Activated CD4-positive, alpha-beta T cell treated with anti-CD3 and anti-CD28 coated beads, Interleukin-2, amount 10 ng/mL, durations not matched to agents 24 days and 14 days (primary cell): ENCODE measurements at regions not wholly inside any gene's neighbourhood (a gene's known extent, or its start where the extent isn't known, plus 50 kb on each side); places are given as distances from the start of the nearest gene placed in this dataset.
"Not testable (repeated sequence)": the region's sequence is repeated elsewhere in the genome, so short reads cannot be mapped to it uniquely, and the experiment has no call there.

Experiments
- DNase-seq: peaks from one replicate; pipeline ENCODE4 v3.0.0; 2022
- H3K27ac Mint-ChIP-seq: one replicate; pipeline ENCODE4 v1.8.0; 2022; ENCODE audit warnings: mild to moderate bottlenecking, mixed read lengths
- H3K27me3 Mint-ChIP-seq: one replicate; pipeline ENCODE4 v1.8.0; 2022; ENCODE audit warnings: mixed read lengths
- H3K36me3 Mint-ChIP-seq: one replicate; pipeline ENCODE4 v1.8.0; 2022; ENCODE audit warnings: low read depth, mild to moderate bottlenecking, mixed read lengths
- H3K4me1 Mint-ChIP-seq: one replicate; pipeline ENCODE4 v1.8.0; 2021; ENCODE audit warnings: mixed read lengths
- H3K4me3 Mint-ChIP-seq: one replicate; pipeline ENCODE4 v1.8.0; 2022; ENCODE audit warnings: mild to moderate bottlenecking, moderate library complexity, mixed read lengths
- H3K9me3 Mint-ChIP-seq: one replicate; pipeline ENCODE4 v1.8.0; 2021; ENCODE audit warnings: mixed read lengths
- intact Hi-C: fragments of 100-400 bp; cut with micrococcal nuclease; formaldehyde crosslinking; loops from one replicate; pipeline ENCODE4 v1.15.1; 2023

DNA sequence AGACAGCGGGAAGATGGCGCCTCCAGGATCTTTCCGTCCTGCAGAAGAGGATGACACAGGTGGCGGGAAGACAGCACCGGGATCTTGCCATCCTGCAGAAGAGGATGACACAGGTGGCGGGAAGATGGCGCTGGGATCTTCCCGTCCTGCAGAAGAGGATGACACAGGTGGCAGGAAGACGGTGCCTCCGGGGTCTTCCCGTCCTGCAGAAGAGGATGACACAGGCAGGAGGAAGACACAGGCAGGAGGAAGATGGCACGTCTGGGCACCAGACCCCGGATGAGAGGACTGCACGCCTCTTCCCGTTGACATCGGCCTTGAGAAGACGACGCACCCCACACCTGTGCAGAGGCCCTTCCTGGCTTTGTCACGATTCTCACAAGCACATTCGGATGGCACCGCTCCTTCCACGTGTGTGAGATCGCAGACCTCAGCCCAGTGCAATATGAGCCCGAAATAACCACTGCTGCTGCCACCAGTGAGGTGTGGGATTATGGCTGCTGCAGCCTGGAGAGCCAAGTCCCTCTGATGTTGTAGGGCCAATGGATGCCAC lies 79.4 kb upstream of the SNTG2 start:
- Mint-ChIP-seq H3K36me3 (no peaks in the 10 kb centered on the region), H3K9me3 (no peaks in the 10 kb centered on the region), H3K4me3 (no peak overlapping the region), H3K27ac (no peak overlapping the region), H3K27me3 (no peaks in the 10 kb centered on the region), H3K4me1 (no peaks in the 10 kb centered on the region)
- DNase-seq, result no peak
- intact Hi-C loops, result no loop called here

DNA sequence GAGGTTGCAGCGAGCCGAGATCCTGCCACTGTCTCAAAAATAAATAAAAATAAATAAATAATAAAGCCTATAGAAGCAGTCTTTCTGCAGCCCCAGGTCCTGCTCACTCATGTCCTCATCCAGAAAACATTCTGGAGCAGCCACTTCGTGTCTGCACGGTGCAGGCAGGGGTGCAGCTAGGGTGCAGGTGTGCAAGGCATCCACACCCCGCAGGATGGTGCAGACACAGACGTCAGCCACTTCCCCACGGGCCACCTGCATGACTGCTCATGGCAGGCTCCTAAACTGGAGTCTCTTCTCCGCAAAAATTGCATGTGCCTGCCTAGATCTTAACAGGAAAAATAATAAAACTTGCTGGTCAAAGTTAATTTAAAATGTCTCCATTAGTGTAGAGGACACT lies 80.2 kb upstream of the SNTG2 start:
- Mint-ChIP-seq H3K4me3 (no peak overlapping the region), H3K27me3 (no peaks in the 10 kb centered on the region), H3K36me3 (no peaks in the 10 kb centered on the region), H3K27ac (no peak overlapping the region), H3K4me1 (no peaks in the 10 kb centered on the region), H3K9me3 (no peaks in the 10 kb centered on the region)
- DNase-seq, result no peak
- intact Hi-C loops, result no loop called here

DNA sequence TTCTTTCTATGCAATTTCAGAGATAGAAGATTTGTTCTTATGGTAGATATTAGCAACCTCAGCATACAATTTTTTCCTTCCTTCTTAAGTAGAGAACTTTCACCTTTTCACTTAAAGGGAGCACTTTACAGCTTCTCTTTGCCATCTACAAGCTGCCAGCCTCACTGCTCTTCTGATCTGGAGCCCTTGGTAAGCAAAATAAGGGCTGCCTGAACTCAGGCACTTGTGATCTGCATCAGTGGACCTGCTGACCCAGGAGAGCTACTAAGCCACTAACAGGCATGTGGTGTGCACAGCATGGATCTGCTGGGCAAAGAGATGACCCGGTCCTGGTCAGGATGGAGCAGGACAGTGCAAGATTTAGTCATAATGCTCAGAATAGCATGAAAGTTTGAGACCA lies 80.8 kb upstream of the SNTG2 start:
- DNase-seq, result no peak
- intact Hi-C loops, result no loop called here
- Mint-ChIP-seq H3K4me3 (no peak overlapping the region), H3K36me3 (no peaks in the 10 kb centered on the region), H3K9me3 (no peaks in the 10 kb centered on the region), H3K27ac (no peak overlapping the region), H3K4me1 (no peaks in the 10 kb centered on the region), H3K27me3 (no peaks in the 10 kb centered on the region)

DNA sequence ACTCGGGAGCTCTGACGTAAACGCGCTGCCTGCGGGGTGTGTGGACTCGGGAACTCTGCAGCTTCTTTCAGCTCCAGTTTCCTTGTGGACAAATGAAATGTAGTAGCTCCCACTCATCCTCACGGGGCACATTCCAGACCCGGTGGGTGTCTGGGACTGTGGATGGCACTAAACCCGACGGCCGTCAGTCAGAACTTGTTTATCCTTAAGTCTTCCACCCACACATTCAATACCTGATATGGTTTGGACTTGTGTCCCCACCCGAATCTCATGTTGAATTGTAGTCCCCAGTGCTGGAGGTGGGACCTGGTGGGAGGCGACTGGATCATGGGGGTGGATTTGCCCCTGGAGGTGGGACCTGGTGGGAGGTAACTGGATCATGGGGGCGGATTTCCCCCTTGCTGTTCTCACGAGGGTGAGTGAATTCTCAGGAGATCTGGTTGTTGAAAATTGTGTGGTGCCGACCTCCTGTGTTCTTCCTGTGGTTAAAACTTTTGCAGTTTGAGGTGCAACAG lies 81.2 kb upstream of the SNTG2 start:
- H3K9me3 Mint-ChIP-seq, result no peaks in the 10 kb centered on the region
- no peaks in the 10 kb centered on the region for H3K4me1 Mint-ChIP-seq
- intact Hi-C loops, result no loop called here
- DNase-seq, result no peak
- H3K27ac Mint-ChIP-seq, result no peak overlapping the region
- no peaks in the 10 kb centered on the region for H3K27me3 Mint-ChIP-seq
- H3K4me3 Mint-ChIP-seq, result no peak overlapping the region
- no peaks in the 10 kb centered on the region for H3K36me3 Mint-ChIP-seq

DNA sequence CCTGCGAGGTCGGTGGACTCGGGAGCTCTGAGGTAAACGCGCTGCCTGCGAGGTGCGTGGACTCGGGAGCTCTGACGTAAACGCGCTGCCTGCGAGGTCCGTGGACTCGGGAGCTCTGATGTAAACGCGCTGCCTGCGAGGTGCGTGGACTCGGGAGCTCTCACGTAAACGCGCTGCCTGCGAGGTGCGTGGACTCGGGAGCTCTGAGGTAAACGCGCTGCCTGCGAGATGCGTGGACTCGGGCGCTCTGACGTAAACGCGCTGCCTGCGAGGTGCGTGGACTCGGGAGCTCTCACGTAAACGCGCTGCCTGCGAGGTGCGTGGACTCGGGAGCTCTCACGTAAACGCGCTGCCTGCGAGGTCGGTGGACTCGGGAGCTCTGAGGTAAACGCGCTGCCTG lies 81.8 kb upstream of the SNTG2 start:
- H3K36me3 Mint-ChIP-seq, H3K27me3 Mint-ChIP-seq, intact Hi-C loops, H3K4me3 Mint-ChIP-seq, H3K27ac Mint-ChIP-seq, H3K4me1 Mint-ChIP-seq, DNase-seq, H3K9me3 Mint-ChIP-seq: not testable (repeated sequence)

DNA sequence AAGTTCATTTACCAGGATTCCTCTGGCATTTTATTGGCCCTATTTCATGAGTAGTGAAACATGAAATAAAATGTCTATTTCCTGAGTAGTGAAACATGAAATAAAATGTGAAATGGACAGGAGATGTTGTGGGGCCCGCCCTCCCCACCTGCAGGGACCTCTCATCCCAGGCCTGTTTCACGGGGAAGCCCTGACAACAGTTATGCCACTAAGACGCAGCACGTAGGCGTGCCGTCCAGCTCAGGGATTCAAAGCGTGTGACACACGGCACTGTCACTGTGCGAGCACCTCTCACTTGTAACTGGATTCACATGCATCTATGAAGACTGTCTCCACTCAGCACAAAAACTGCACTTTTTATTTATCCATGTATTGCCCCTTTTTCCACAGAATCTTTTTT lies 83.4 kb upstream of the SNTG2 start:
- Mint-ChIP-seq H3K27me3 (no peaks in the 10 kb centered on the region), H3K36me3 (no peaks in the 10 kb centered on the region), H3K4me1 (no peaks in the 10 kb centered on the region), H3K9me3 (no peaks in the 10 kb centered on the region), H3K4me3 (no peak overlapping the region), H3K27ac (no peak overlapping the region)
- intact Hi-C loops, result no loop called here
- DNase-seq, result no peak

DNA sequence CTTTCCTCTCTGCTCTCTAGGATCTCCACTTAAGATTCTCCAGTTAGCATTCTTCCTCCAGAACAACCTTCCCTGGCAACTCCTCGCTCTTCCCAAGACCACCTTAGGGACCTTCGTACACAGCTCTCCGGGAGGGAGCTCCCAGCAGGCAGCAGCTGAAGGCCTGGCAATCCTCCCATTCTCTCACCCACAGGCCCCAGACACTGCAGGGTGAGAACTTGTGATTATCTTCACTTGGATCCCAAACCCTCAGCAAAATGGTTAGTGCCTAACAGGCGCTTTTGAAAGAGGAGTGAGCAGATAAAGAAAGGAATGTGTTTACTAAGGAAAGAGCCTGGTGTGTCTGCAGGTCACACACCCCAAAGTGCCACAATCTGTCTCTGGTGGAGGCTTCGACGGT lies 83.8 kb upstream of the SNTG2 start:
- H3K27ac Mint-ChIP-seq, result no peak overlapping the region
- intact Hi-C loops, result no loop called here
- no peak overlapping the region for H3K4me3 Mint-ChIP-seq
- no peaks in the 10 kb centered on the region for H3K4me1 Mint-ChIP-seq
- no peaks in the 10 kb centered on the region for H3K36me3 Mint-ChIP-seq
- no peaks in the 10 kb centered on the region for H3K27me3 Mint-ChIP-seq
- no peaks in the 10 kb centered on the region for H3K9me3 Mint-ChIP-seq
- DNase-seq, result no peak

DNA sequence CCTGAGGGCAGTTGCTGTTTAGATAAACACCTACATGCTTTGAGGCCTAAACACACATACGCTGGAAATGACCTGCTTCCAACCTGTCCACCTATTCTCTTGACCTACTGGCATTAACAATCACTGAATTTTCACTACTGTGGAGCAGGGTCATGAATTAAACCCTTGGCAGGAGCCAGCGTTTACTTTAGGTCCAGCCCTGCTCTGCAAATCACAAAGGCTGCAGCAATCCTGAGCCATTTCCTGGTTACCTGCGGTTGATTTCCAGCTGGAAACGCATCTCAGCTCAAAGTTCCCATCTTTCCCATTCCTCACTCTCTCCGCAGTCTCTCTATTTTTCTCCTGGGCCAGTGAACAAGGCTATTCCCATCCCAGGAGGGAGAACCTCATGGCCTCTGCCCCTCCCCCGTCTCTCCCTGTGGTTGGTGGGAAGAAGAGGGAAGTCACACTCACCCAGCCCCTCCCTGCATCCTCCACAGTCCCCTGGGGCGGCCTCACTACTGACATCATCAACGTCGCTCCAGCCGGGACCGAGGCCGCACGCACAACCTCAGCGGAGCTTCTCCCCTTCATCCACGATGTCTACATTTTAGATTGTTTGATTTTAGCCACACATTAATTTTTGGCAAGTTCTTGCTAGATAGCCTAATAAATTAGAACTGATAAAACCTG lies 84.5 kb upstream of the SNTG2 start:
- H3K27ac Mint-ChIP-seq, result no peak overlapping the region
- no peaks in the 10 kb centered on the region for H3K27me3 Mint-ChIP-seq

DNA sequence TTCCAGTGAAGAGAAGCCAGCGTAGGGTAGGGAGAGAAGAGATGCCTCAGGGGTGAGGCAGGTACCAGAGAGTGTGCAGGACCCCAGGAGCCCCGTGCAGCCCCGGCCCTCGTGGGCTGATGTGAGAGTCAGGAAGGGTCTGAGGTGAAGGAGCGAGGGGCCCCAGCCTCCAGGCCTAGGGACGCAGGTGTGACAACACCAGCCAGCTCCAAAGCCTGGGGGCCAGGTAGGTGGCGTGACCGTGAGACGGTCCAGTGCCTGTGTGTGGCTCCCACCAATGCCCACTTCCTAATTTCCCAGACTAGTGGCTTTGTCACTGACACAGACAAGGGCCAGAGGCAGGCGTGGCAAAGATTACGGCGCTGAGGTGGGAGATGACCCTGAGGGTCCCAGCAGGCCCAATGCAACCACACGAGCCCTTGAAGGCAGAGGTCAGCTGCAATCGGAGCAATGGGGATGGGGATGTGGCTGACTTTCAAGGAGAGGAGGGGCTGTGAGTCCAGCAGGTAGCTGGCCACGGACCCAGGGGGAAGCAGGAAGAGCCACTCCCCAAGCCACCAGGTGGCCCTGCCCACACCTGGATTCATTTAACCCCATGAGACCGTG lies 86.0 kb upstream of the SNTG2 start:
- Mint-ChIP-seq H3K36me3 (no peaks in the 10 kb centered on the region), H3K9me3 (no peaks in the 10 kb centered on the region), H3K27me3 (no peaks in the 10 kb centered on the region), H3K27ac (no peak overlapping the region), H3K4me3 (no peak overlapping the region), H3K4me1 (no peaks in the 10 kb centered on the region)
- intact Hi-C loops, result no loop called here
- no peak for DNase-seq

More for the DNA sequence above, 84.5 kb upstream of the SNTG2 start:
- no peaks in the 10 kb centered on the region for H3K9me3 Mint-ChIP-seq
- no peak for DNase-seq
- no peaks in the 10 kb centered on the region for H3K4me1 Mint-ChIP-seq
- H3K36me3 Mint-ChIP-seq, result no peaks in the 10 kb centered on the region
- no peak overlapping the region for H3K4me3 Mint-ChIP-seq
- intact Hi-C loops, result no loop called here

DNA sequence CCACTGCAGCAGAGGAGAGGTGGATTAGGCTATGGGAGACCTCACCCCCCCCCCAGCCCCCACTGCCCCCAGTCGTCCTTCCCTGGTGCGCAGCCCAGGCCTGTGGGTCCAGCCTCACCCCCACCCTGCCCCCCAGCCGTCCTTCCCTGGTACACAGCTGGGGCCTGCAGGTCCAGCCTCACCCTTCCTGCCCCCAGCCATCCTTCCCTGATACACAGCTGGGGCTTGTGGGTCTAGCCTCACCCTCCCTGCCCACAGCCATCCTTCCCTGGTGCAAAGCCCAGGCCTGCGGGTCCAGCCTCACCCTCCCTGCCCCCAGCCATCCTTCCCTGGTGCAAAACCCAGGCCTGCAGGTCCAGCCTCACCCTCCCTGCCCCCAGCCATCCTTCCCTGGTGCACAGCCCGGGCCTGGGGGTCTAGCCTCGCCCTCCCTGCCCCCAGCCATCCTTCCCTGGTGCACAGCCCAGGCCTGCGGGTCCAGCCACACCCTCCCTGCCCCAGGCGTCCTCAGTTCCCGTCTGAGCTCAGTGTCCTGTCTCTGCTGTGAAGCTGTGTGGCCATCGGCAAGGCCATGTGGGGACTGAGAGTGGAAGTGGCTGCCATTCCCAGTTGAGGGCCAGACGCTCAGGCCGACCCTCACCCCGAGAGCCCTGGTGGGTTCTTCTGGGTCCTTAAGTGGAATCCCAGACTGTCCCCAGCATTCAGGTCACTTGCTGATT lies 86.8 kb upstream of the SNTG2 start:
- Mint-ChIP-seq H3K4me3 (no peak overlapping the region), H3K4me1 (no peaks in the 10 kb centered on the region), H3K27ac (no peak overlapping the region), H3K9me3 (no peaks in the 10 kb centered on the region), H3K36me3 (no peaks in the 10 kb centered on the region), H3K27me3 (no peaks in the 10 kb centered on the region)
- DNase-seq, result no peak
- intact Hi-C loops, result no loop called here

DNA sequence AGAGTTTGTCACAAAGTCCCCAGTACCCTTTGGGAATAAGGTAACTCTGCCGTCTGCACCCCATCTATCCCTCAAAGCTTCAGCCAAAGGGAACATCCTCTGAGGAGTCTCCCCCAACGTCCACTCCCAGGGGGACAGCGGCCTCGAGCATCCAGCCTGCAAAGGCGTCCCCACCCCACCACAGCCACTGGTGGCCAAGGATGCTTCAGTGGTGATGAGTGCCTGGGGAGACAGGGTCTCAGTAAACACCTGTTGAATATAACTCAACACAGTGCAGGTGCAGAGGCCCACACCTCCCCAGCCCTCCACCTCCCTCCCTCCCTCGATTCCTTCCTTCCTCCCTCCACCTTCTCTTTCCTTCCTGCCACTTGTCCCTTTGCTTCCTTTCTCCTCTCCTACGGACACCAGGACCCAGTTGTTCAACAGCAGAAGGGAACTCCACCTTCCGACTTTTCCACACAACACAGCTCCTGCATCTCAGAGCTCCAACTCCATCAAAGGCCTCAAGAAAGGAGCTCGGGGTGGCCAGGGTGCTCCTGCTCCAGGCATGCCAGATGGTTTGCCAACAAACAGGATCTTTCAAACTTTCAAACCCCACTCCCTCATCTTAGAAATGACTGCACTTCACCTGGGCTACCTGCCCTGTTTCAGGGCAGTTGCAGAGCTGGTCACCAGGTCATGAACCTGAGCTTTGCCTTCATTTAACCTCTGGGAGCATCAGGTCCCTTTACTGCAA lies 87.8 kb upstream of the SNTG2 start:
- no peak for DNase-seq
- H3K4me1 Mint-ChIP-seq, result no peaks in the 10 kb centered on the region
- intact Hi-C loops, result no loop called here
- no peak overlapping the region for H3K4me3 Mint-ChIP-seq
- H3K36me3 Mint-ChIP-seq, result no peaks in the 10 kb centered on the region
- no peaks in the 10 kb centered on the region for H3K27me3 Mint-ChIP-seq
- no peak overlapping the region for H3K27ac Mint-ChIP-seq
- H3K9me3 Mint-ChIP-seq, result no peaks in the 10 kb centered on the region

DNA sequence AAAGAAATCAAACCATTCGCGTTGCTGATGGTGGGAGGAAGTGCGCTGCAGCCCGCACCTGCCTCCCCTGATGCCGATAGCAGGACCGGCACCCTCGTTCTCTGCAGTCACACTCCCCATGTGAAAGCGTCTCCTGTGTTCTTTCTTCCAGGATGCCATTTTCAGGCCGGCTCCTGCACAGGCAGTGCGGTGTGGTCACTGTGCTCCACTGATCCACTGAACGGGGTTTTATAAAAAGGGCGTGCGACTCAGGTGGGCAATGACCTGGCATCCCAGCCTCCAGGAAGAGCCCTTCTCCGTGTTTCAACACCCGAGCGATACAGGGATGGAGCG lies 88.3 kb upstream of the SNTG2 start:
- no peak overlapping the region for H3K27ac Mint-ChIP-seq
- intact Hi-C loops, result no loop called here
- no peaks in the 10 kb centered on the region for H3K27me3 Mint-ChIP-seq
- H3K36me3 Mint-ChIP-seq, result no peaks in the 10 kb centered on the region
- H3K9me3 Mint-ChIP-seq, result no peaks in the 10 kb centered on the region
- H3K4me1 Mint-ChIP-seq, result no peaks in the 10 kb centered on the region
- no peak overlapping the region for H3K4me3 Mint-ChIP-seq
- DNase-seq, result no peak

DNA sequence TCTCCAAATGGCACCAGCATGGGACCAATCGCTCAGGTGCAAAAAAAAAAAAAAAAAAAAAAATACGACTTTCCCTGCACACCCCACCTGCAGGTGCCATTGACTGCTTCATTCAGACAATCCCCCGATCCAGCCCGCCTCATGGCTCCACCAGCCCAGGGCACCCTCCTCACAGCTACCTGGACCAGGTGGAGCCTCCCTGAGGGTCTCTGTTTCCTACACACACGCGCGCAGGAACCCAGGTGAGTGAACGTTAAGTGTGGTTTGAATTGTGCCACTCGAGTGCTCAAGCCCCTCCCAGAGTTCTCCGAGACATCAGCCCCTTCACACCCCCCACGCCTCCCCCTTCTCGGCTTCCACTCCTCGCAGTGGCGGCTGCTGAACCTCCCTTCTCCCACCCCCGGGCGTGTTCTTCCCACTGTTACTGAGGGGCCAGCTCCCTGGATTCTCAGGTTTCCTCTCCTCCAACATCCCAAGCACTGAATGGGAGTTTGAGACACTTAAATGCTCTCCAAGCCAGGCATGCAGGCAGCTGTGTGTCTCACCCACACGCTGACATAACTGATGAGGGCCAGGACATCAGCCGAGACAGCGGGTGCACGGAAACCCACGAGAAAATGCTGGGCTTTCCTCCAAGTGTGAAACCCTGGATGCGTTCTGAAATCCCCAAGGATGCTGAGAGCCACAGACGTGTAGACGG lies 88.8 kb upstream of the SNTG2 start:
- no peaks in the 10 kb centered on the region for H3K36me3 Mint-ChIP-seq
- H3K9me3 Mint-ChIP-seq, result no peaks in the 10 kb centered on the region
- H3K4me3 Mint-ChIP-seq, result no peak overlapping the region
- intact Hi-C loops, result no loop called here
- no peak overlapping the region for H3K27ac Mint-ChIP-seq
- H3K27me3 Mint-ChIP-seq, result no peaks in the 10 kb centered on the region
- no peak for DNase-seq
- H3K4me1 Mint-ChIP-seq, result no peaks in the 10 kb centered on the region
